ENCODE measurements at regions not wholly inside any gene's neighbourhood (a gene's known extent, or its start where the extent isn't known, plus 50 kb on each side); places are given as distances from the start of the nearest gene placed in this dataset.

DNA sequence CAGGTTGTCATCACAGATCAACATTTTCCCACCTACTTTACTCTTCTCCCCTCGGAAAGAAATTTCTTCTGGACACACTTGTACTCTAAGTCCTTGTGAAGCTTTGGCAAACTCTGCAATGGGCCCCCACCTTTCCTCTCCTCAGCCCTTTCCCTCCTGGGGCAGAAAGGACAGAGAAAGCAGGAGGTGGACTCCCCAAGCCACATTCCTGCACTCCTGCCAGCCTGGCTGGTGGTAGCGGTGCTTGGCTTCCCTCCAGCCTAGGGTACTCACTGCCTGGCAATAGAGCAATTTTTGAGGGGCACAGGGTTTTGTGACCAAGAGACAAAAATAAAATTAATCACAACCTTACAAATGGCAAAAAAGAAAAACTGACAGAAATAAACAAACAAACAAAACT is 451.4 kb downstream of the ZSWIM6 start:
- no peak for TF ChIP-seq EZH2 (IDR thresholded peaks at IDR 0.05; ENCODE audit: low read depth)
- TF ChIP-seq, protein P1, sequence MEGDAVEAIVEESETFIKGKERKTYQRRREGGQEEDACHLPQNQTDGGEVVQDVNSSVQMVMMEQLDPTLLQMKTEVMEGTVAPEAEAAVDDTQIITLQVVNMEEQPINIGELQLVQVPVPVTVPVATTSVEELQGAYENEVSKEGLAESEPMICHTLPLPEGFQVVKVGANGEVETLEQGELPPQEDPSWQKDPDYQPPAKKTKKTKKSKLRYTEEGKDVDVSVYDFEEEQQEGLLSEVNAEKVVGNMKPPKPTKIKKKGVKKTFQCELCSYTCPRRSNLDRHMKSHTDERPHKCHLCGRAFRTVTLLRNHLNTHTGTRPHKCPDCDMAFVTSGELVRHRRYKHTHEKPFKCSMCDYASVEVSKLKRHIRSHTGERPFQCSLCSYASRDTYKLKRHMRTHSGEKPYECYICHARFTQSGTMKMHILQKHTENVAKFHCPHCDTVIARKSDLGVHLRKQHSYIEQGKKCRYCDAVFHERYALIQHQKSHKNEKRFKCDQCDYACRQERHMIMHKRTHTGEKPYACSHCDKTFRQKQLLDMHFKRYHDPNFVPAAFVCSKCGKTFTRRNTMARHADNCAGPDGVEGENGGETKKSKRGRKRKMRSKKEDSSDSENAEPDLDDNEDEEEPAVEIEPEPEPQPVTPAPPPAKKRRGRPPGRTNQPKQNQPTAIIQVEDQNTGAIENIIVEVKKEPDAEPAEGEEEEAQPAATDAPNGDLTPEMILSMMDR (conservative IDR thresholded peaks at IDR 0.05), result no peak
